ENCODE measurements at regions not wholly inside any gene's neighbourhood (a gene's known extent, or its start where the extent isn't known, plus 50 kb on each side); places are given as distances from the start of the nearest gene placed in this dataset.

DNA sequence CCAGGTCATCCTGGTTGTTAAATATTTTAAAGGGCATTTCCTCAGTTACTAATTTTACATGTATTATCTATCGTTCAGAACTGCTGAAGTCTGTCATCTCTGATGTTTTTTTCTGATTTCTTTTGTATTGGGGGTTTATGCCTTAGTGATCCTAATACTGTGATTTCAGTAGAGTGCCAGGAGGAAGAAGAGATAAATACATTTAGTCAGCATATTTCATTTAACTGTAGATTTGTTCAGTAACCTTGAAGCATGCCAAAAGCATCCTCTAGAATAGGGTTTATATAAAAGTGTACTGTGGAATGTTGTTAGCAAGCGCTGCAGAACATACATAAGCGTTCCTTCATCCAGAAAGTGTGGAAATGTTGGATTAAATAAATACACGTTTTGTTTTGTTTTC lies 342.3 kb upstream of the DPPA4 start:
- no peak for TF ChIP-seq CTCF (IDR thresholded peaks at IDR 0.05; ENCODE audit: insufficient read depth, low read length, poor library complexity, severe bottlenecking)
- Histone ChIP-seq H3K36me3 (ENCODE audit: control insufficient read depth, insufficient read depth, low read length) (no peaks in the 10 kb centered on the region), H3K4me3 (replicated peaks; ENCODE audit: low read depth, low read length) (no peak overlapping the region), H3K27me3 (replicated peaks; ENCODE audit: control insufficient read depth, insufficient read depth, low read length) (no peaks in the 10 kb centered on the region)
- DNase-seq (ENCODE audit: extremely low read depth, insufficient read length) = no peak

GRCh38 chr3:109683746-109684145 lies 346.4 kb upstream of the DPPA4 start:
- Histone ChIP-seq H3K36me3 (ENCODE audit: control insufficient read depth, insufficient read depth, low read length) (no peaks in the 10 kb centered on the region), H3K27me3 (replicated peaks; ENCODE audit: control insufficient read depth, insufficient read depth, low read length) (no peaks in the 10 kb centered on the region), H3K4me3 (replicated peaks; ENCODE audit: low read depth, low read length) (no peak overlapping the region)
- no peak for DNase-seq (ENCODE audit: extremely low read depth, insufficient read length)
- no peak for TF ChIP-seq CTCF (IDR thresholded peaks at IDR 0.05; ENCODE audit: insufficient read depth, low read length, poor library complexity, severe bottlenecking)

GRCh38 chr3:109685084-109686079 lies 348.0 kb upstream of the DPPA4 start:
- Histone ChIP-seq H3K4me3 (replicated peaks; ENCODE audit: low read depth, low read length) (no peak overlapping the region), H3K27me3 (replicated peaks; ENCODE audit: control insufficient read depth, insufficient read depth, low read length) (no peaks in the 10 kb centered on the region), H3K36me3 (ENCODE audit: control insufficient read depth, insufficient read depth, low read length) (no peaks in the 10 kb centered on the region)
- no peak for DNase-seq (ENCODE audit: extremely low read depth, insufficient read length)
- TF ChIP-seq CTCF (IDR thresholded peaks at IDR 0.05; ENCODE audit: insufficient read depth, low read length, poor library complexity, severe bottlenecking) = no peak

GRCh38 chr3:109687626-109688025 lies 350.3 kb upstream of the DPPA4 start:
- DNase-seq (ENCODE audit: extremely low read depth, insufficient read length) = no peak
- Histone ChIP-seq H3K4me3 (replicated peaks; ENCODE audit: low read depth, low read length) (no peak overlapping the region), H3K27me3 (replicated peaks; ENCODE audit: control insufficient read depth, insufficient read depth, low read length) (no peaks in the 10 kb centered on the region), H3K36me3 (ENCODE audit: control insufficient read depth, insufficient read depth, low read length) (no peaks in the 10 kb centered on the region)
- TF ChIP-seq CTCF (IDR thresholded peaks at IDR 0.05; ENCODE audit: insufficient read depth, low read length, poor library complexity, severe bottlenecking) = no peak

DNA sequence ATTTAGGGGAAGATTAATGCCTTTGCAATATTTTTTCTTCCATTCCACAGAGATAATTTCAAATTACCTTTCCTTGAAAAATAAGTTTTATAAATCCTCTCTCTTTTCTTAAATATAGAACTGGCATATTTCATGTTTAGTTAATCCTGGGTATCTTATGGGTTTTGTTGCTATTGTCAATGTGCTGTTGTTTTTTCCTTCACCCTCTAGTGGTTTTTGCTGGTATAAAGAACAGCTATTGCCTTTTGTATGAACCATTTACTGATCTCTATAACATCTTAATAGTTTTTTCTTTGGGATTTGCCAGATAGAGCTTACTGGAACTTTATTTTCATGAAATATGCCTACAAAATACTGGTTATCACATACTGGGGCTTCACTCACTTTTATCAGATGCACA lies 359.6 kb upstream of the DPPA4 start:
- TF ChIP-seq CTCF (IDR thresholded peaks at IDR 0.05; ENCODE audit: insufficient read depth, low read length, poor library complexity, severe bottlenecking) = no peak
- DNase-seq (ENCODE audit: extremely low read depth, insufficient read length) = no peak

More for the DNA sequence above, 359.6 kb upstream of the DPPA4 start:
- Histone ChIP-seq H3K4me3 (replicated peaks; ENCODE audit: low read depth, low read length) (no peak overlapping the region), H3K27me3 (replicated peaks; ENCODE audit: control insufficient read depth, insufficient read depth, low read length) (no peaks in the 10 kb centered on the region), H3K36me3 (ENCODE audit: control insufficient read depth, insufficient read depth, low read length) (no peaks in the 10 kb centered on the region)
